Naive thymus-derived CD4-positive, alpha-beta T cell (primary cell): ENCODE measurements at regions not wholly inside any gene's neighbourhood (a gene's known extent, or its start where the extent isn't known, plus 50 kb on each side); places are given as distances from the start of the nearest gene placed in this dataset.
A peak's percentile ranks its signal among the peaks of the same experiment; 100 is the strongest.

Experiments
- ATAC-seq: fragments of 150-1000 bp; cut with Tn5 transposase; 2 replicates; pipeline ENCODE4 v1.10.0; 2021; ENCODE audit warnings: mild to moderate bottlenecking, moderate library complexity
- CTCF ChIA-PET: fragments of 350-600 bp; sonication (Branson Sonifier 250); formaldehyde crosslinking; loops from one replicate; lab custom pipeline; 2021; ENCODE audit warnings: antibody characterized with exemption; lab: Charles Lee
- POLR2A ChIA-PET: fragments of 350-600 bp; sonication (Branson Sonifier 250); formaldehyde crosslinking; loops from one replicate; lab custom pipeline; 2021; ENCODE audit warnings: antibody characterized with exemption, inconsistent platforms; lab: Charles Lee
- DNase-seq, 9 donors: peaks; one replicate each; pipeline versions ENCODE4 v3.0.0 to v3.0.0-alpha.2; 2020 to 2022; ENCODE audit warnings: mixed read lengths in 1 of 9
- H3K27ac ChIP-seq: one replicate; pipeline ENCODE4 v1.7.0; 2013; ENCODE audit warnings: mild to moderate bottlenecking, low read depth, low read length, moderate library complexity
- H3K27me3 ChIP-seq, 2 donors: one replicate each; pipeline ENCODE4 v1.7.0; 2013; ENCODE audit warnings: low read length in 2 of 2, mild to moderate bottlenecking in 2 of 2, moderate library complexity in 2 of 2; ENCODE audit not compliant: control insufficient read depth in 2 of 2, insufficient read depth in 2 of 2
- H3K36me3 ChIP-seq, 3 experiments: 1 replicate in 2 of 3; 2 replicates in 1 of 3; pipeline ENCODE4 v1.7.0; 2013; ENCODE audit warnings: low read length in 3 of 3, mild to moderate bottlenecking in 3 of 3, moderate library complexity in 1 of 3; ENCODE audit not compliant: insufficient read depth in 3 of 3, control insufficient read depth in 2 of 3
- H3K4me1 ChIP-seq, 2 donors: one replicate each; pipeline ENCODE4 v1.7.0; 2013; ENCODE audit warnings: low read length in 2 of 2, mild to moderate bottlenecking in 2 of 2, moderate library complexity in 1 of 2; ENCODE audit not compliant: control insufficient read depth in 2 of 2, insufficient read depth in 2 of 2
- H3K4me3 ChIP-seq: 2 replicates; pipeline ENCODE4 v1.7.0; 2013; ENCODE audit warnings: mild to moderate bottlenecking, low read length
- H3K9me3 ChIP-seq, 3 experiments: 1 replicate in 2 of 3; 2 replicates in 1 of 3; pipeline ENCODE4 v1.7.0; 2013; ENCODE audit warnings: low read length in 3 of 3; ENCODE audit not compliant: control insufficient read depth in 2 of 3
- H3K27ac Mint-ChIP-seq, 9 donors: one replicate each; pipeline ENCODE4 v1.8.0; 2020 to 2022; ENCODE audit warnings: mixed read lengths in 9 of 9, mild to moderate bottlenecking in 8 of 9, moderate library complexity in 5 of 9, inconsistent platforms in 2 of 9
- H3K27me3 Mint-ChIP-seq, 5 donors: one replicate each; pipeline ENCODE4 v1.8.0; 2021 to 2022; ENCODE audit warnings: mixed read lengths in 5 of 5, mild to moderate bottlenecking in 1 of 5
- H3K36me3 Mint-ChIP-seq, 5 donors: one replicate each; pipeline ENCODE4 v1.8.0; 2020 to 2022; ENCODE audit warnings: mixed read lengths in 5 of 5, mild to moderate bottlenecking in 3 of 5, inconsistent platforms in 1 of 5
- H3K4me1 Mint-ChIP-seq, 7 donors: one replicate each; pipeline ENCODE4 v1.8.0; 2020 to 2022; ENCODE audit warnings: mixed read lengths in 7 of 7, mild to moderate bottlenecking in 3 of 7, inconsistent platforms in 1 of 7
- H3K4me3 Mint-ChIP-seq, 10 donors: one replicate each; pipeline ENCODE4 v1.8.0; 2020 to 2022; ENCODE audit warnings: mild to moderate bottlenecking in 10 of 10, mixed read lengths in 10 of 10, moderate library complexity in 6 of 10, inconsistent platforms in 2 of 10
- H3K9me3 Mint-ChIP-seq, 11 donors: one replicate each; pipeline ENCODE4 v1.8.0; 2020 to 2022; ENCODE audit warnings: mixed read lengths in 11 of 11, mild to moderate bottlenecking in 4 of 11, inconsistent platforms in 1 of 11, moderate library complexity in 1 of 11
- intact Hi-C, 2 donors: fragments of 100-400 bp; cut with micrococcal nuclease; formaldehyde crosslinking; loops; one replicate each; pipeline ENCODE4 v1.15.1; 2023

DNA sequence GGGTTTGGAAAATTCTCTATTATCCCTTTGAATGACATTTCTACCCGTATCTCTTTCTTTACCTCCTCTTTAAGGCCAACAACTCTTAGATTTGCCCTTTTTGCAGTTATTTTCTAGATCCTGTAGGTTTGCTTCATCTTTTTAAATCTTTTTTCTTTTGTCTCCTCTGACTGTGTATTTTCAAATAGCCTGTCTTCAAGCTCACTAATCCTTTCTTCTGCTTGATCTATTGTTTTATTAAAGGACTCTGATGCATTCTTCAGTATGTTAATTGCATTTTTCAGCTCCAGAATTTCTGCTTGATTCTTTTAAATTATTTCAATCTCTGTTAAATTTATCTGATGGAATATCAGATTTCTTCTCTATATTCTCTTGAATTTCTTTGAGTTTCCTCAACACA is 324.3 kb downstream of the PLA2G4A start:
- Mint-ChIP-seq H3K9me3 (peaks cover 8 to 59% (median 23%) of the 10 kb centered on the region in 11 donors), H3K27ac (no peak overlapping the region), H3K27me3 (no peaks in the 10 kb centered on the region), H3K4me3 (no peak overlapping the region), H3K36me3 (peaks cover 0 to 24% (median 3%) of the 10 kb centered on the region in 5 donors), H3K4me1 (peaks cover 0 to 16% (median 6%) of the 10 kb centered on the region in 7 donors)
- no peak for ATAC-seq
- no peaks in the 10 kb centered on the region for H3K27me3 ChIP-seq
- H3K4me1 ChIP-seq: no peaks in the 10 kb centered on the region
- H3K36me3 ChIP-seq: no peaks in the 10 kb centered on the region
- no peak overlapping the region for H3K4me3 ChIP-seq
- POLR2A ChIA-PET: no interaction called here
- H3K27ac ChIP-seq: no peak overlapping the region
- no peak for DNase-seq
- intact Hi-C loops: no loop called here
- CTCF ChIA-PET: no interaction called here
- H3K9me3 ChIP-seq: no peaks in the 10 kb centered on the region

DNA sequence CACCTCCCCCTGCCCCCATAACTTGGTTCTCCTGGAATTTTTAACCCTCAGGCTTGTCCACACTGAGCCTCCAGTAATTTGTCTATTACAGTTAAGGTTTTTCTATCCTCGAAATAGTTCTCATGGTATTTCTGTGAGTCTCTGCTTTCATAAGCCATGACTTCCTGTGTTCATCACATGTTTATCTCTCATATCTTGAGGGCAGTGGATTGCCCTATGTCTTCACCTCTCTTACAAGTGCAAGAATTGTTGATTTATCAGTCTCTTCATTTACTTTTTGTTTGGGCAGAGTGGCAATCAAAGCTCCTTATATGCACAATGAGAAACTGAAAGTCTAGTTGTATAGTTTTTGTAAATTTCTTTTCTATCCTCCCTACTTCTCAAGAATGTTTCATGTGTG is 328.4 kb downstream of the PLA2G4A start:
- Histone ChIP-seq H3K4me3 (no peak overlapping the region), H3K9me3 (no peaks in the 10 kb centered on the region), H3K36me3 (no peaks in the 10 kb centered on the region), H3K27ac (no peak overlapping the region), H3K4me1 (no peaks in the 10 kb centered on the region), H3K27me3 (no peaks in the 10 kb centered on the region)
- ChIA-PET POLR2A (no interaction called here), CTCF (no interaction called here)
- intact Hi-C loops: no loop called here
- H3K27me3 Mint-ChIP-seq: no peaks in the 10 kb centered on the region
- peaks cover 0 to 11% (median 6%) of the 10 kb centered on the region in 7 donors for H3K4me1 Mint-ChIP-seq
- DNase-seq: no peak
- peak overlapping the region in 2 of 9 donors; percentile 19 to 26 for H3K27ac Mint-ChIP-seq
- H3K4me3 Mint-ChIP-seq: peak overlapping the region in 5 of 10 donors; percentile 1 to 31 (median 20)
- H3K9me3 Mint-ChIP-seq: peaks cover 6 to 34% (median 11%) of the 10 kb centered on the region in 11 donors
- H3K36me3 Mint-ChIP-seq: peaks cover 0 to 11% (median 2%) of the 10 kb centered on the region in 5 donors
- no peak for ATAC-seq

DNA sequence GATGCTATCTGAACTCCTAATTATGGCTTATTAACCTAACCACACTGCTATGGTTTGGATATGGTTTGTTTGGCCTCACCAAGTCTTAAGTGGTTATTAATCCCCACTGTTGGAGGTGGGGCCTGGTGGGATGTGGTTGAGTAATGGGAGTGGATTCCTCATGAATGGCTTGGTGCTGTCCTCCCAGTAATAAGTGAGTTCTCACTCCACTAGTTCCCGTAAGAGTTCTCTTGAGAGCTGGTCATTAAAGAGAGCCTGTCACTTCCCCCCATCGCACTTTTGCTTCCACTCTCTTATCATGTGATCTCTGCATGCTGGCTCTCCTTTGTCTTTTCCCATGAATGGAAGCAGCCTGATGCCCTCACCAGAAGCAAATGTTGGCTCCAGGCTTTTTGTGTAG is 328.8 kb downstream of the PLA2G4A start:
- H3K4me3 Mint-ChIP-seq: peak overlapping the region in 2 of 10 donors; percentile 1 to 20
- ChIA-PET POLR2A (no interaction called here), CTCF (no interaction called here)
- no peaks in the 10 kb centered on the region for H3K27me3 Mint-ChIP-seq
- H3K27ac ChIP-seq: no peak overlapping the region
- H3K27me3 ChIP-seq: no peaks in the 10 kb centered on the region
- peaks cover 0 to 10% (median 1%) of the 10 kb centered on the region in 5 donors for H3K36me3 Mint-ChIP-seq
- no peaks in the 10 kb centered on the region for H3K36me3 ChIP-seq
- DNase-seq (no peak), ATAC-seq (no peak)
- peaks cover 6 to 30% (median 12%) of the 10 kb centered on the region in 11 donors for H3K9me3 Mint-ChIP-seq
- intact Hi-C loops: no loop called here
- H3K9me3 ChIP-seq: no peaks in the 10 kb centered on the region
- H3K4me1 Mint-ChIP-seq: peaks cover 0 to 11% (median 6%) of the 10 kb centered on the region in 7 donors
- no peaks in the 10 kb centered on the region for H3K4me1 ChIP-seq
- H3K27ac Mint-ChIP-seq: peak overlapping the region in 2 of 9 donors; percentile 19 to 28
- no peak overlapping the region for H3K4me3 ChIP-seq

DNA sequence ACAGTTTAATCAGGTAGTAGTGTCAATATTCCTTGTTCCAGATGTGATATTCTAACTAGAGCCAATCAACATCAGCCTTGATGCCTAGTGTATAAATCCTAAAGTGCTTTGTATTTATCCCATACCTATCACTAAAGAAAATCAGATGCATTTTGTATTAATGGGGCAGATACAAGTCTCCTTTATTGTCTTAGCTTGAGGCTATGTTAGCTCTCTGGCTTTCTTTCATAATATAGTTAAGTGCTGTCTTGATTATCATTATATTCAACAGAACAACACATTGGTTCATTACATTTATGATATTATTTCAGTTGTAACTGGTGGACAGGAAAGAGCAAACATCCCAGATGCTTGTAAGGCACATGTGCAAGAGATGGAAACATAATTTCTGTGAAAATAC is 338.8 kb downstream of the PLA2G4A start:
- ChIA-PET POLR2A (no interaction called here), CTCF (no interaction called here)
- Mint-ChIP-seq H3K36me3 (peaks cover 0 to 12% (median 0%) of the 10 kb centered on the region in 5 donors), H3K27me3 (no peaks in the 10 kb centered on the region), H3K4me1 (no peaks in the 10 kb centered on the region), H3K27ac (no peak overlapping the region), H3K9me3 (peaks cover 4 to 32% (median 13%) of the 10 kb centered on the region in 11 donors), H3K4me3 (no peak overlapping the region)
- Histone ChIP-seq H3K27ac (no peak overlapping the region), H3K9me3 (peaks cover 0 to 6% (median 0%) of the 10 kb centered on the region in 3 experiments), H3K36me3 (no peaks in the 10 kb centered on the region), H3K4me3 (no peak overlapping the region), H3K4me1 (no peaks in the 10 kb centered on the region), H3K27me3 (no peaks in the 10 kb centered on the region)
- ATAC-seq: no peak
- no peak for DNase-seq
- intact Hi-C loops: no loop called here

DNA sequence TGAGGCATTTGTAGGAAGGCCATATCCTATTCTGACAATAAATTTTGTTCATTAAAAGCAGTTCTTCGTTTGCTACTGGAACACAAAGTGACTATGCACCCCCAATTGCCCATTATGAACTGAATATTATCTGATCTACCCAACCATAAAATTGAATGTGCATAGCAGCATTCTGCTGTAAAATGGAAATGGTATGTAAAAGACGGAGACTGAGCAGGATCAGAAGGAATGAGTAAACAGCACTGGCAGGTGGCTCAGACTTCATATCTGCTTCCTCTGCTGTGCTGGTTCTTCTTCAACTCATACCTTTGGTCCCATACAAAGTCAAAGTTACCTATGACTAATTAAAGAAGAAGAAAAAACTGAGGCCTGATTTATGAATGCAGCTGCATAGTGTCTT is 339.5 kb downstream of the PLA2G4A start:
- no peaks in the 10 kb centered on the region for H3K27me3 Mint-ChIP-seq
- ATAC-seq (no peak), DNase-seq (no peak)
- no peaks in the 10 kb centered on the region for H3K4me1 Mint-ChIP-seq
- intact Hi-C loops: no loop called here
- H3K4me3 Mint-ChIP-seq: no peak overlapping the region
- Histone ChIP-seq H3K36me3 (no peaks in the 10 kb centered on the region), H3K4me1 (no peaks in the 10 kb centered on the region), H3K9me3 (peaks cover 0 to 10% (median 0%) of the 10 kb centered on the region in 3 experiments), H3K4me3 (no peak overlapping the region), H3K27ac (no peak overlapping the region), H3K27me3 (no peaks in the 10 kb centered on the region)
- no peak overlapping the region for H3K27ac Mint-ChIP-seq
- peaks cover 0 to 15% (median 0%) of the 10 kb centered on the region in 5 donors for H3K36me3 Mint-ChIP-seq
- ChIA-PET CTCF (no interaction called here), POLR2A (no interaction called here)
- peaks cover 5 to 32% (median 12%) of the 10 kb centered on the region in 11 donors for H3K9me3 Mint-ChIP-seq

DNA sequence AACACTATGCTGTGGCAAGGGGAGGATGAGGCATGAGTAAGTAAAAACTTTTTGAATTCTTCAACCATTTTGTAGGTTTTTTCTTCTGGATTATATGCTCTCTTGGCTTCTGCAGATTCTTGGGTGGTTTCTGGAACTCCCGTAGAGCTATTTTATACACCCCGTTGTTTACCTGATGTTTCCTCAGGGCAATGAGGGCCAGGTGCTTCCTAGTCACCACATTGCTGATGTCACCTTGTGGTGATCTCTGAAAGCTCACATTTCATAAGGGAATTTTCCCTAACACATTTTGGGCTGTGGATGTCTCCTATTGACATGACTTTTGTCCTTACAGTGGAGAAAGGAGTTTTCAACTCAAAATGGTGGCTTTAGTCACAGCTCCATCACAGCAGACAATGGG is 356.6 kb downstream of the PLA2G4A start:
- POLR2A ChIA-PET: no interaction called here
- H3K4me3 ChIP-seq: no peak overlapping the region
- H3K27ac Mint-ChIP-seq: no peak overlapping the region
- ATAC-seq: no peak
- peaks cover 3 to 55% (median 15%) of the 10 kb centered on the region in 11 donors for H3K9me3 Mint-ChIP-seq
- intact Hi-C loops: no loop called here
- H3K4me3 Mint-ChIP-seq: no peak overlapping the region
- DNase-seq: no peak
- H3K4me1 Mint-ChIP-seq: no peaks in the 10 kb centered on the region
- no peaks in the 10 kb centered on the region for H3K4me1 ChIP-seq
- H3K27me3 Mint-ChIP-seq: no peaks in the 10 kb centered on the region
- no peak overlapping the region for H3K27ac ChIP-seq
- H3K27me3 ChIP-seq: no peaks in the 10 kb centered on the region
- CTCF ChIA-PET: no interaction called here
- H3K9me3 ChIP-seq: no peaks in the 10 kb centered on the region
- H3K36me3 ChIP-seq: no peaks in the 10 kb centered on the region
- H3K36me3 Mint-ChIP-seq: peaks cover 0 to 4% (median 0%) of the 10 kb centered on the region in 5 donors

DNA sequence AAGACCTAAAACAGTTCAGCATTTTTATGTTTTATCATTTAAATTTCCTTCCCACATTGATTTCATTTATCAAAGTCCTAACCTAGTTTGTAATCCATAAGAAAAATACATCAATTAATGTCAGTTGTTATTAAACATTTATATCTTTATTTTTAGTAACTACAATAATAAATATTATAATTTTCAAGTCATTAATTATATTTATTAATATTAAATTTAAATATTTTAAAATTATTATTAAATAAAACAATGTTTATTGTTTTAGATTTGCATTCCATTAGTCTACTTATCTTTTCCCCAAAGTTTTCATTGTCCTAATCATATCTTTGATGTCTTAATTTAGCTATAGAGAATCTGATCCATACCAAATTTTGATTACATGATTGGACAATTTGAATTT is 368.9 kb downstream of the PLA2G4A start:
- no peaks in the 10 kb centered on the region for H3K4me1 ChIP-seq
- peaks cover 0 to 5% (median 0%) of the 10 kb centered on the region in 5 donors for H3K36me3 Mint-ChIP-seq
- H3K4me3 Mint-ChIP-seq: no peak overlapping the region
- ChIA-PET CTCF (no interaction called here), POLR2A (no interaction called here)
- no peak overlapping the region for H3K27ac ChIP-seq
- DNase-seq: no peak
- H3K9me3 ChIP-seq: no peaks in the 10 kb centered on the region
- H3K27me3 Mint-ChIP-seq: no peaks in the 10 kb centered on the region
- no peaks in the 10 kb centered on the region for H3K36me3 ChIP-seq
- H3K9me3 Mint-ChIP-seq: peaks cover 0 to 24% (median 9%) of the 10 kb centered on the region in 11 donors
- H3K4me1 Mint-ChIP-seq: peaks cover 0 to 5% (median 0%) of the 10 kb centered on the region in 7 donors
- ATAC-seq: no peak
- no peak overlapping the region for H3K27ac Mint-ChIP-seq
- intact Hi-C loops: no loop called here
- H3K27me3 ChIP-seq: no peaks in the 10 kb centered on the region
- no peak overlapping the region for H3K4me3 ChIP-seq
